ENCODE measurements at regions not wholly inside any gene's neighbourhood (a gene's known extent, or its start where the extent isn't known, plus 50 kb on each side); places are given as distances from the start of the nearest gene placed in this dataset.

- TF ChIP-seq CTCF (IDR thresholded peaks at IDR 0.05; ENCODE audit: unreplicated experiment) = no peak
- DNase-seq (ENCODE audit: low spot score, unreplicated experiment) = no peak
- Mint-ChIP-seq H3K27ac (no peak overlapping the region), H3K27me3 (peaks cover 19% of the 10 kb centered on the region), H3K9me3 (ENCODE audit: low read depth) (no peaks in the 10 kb centered on the region), H3K4me3 (ENCODE audit: low read depth) (no peak overlapping the region), H3K36me3 (ENCODE audit: insufficient read depth) (no peaks in the 10 kb centered on the region), H3K4me1 (ENCODE audit: low read depth) (no peaks in the 10 kb centered on the region)
These were observed 107.5 kb upstream of the SIM2 start for GRCh38 chr21:36591326-36591970.

DNA sequence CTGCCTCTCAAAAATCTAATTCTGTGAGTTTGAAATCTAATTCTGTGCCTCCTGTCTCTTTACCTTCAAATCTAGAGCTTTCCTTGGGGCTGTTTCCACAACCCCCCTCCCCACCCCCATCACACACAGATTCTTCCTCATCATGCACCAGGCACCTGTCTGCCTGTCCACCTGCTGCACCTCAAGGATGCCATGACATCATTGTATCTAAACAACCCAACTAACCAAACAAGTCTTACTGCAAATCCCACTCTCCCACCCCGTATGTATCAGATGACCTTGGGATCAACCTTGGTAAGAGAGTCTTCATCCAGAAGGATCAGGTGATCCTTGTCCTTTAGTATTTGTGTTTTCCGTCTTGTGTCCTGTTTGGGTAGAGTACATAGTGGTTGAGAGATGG is 102.7 kb upstream of the SIM2 start:
- no peaks in the 10 kb centered on the region for H3K4me1 Mint-ChIP-seq (ENCODE audit: low read depth)
- no peak for TF ChIP-seq CTCF (IDR thresholded peaks at IDR 0.05; ENCODE audit: unreplicated experiment)
- H3K27me3 Mint-ChIP-seq = peaks cover 23% of the 10 kb centered on the region
- no peak for DNase-seq (ENCODE audit: low spot score, unreplicated experiment)
- no peak overlapping the region for H3K4me3 Mint-ChIP-seq (ENCODE audit: low read depth)
- no peaks in the 10 kb centered on the region for H3K36me3 Mint-ChIP-seq (ENCODE audit: insufficient read depth)
- peaks cover 4% of the 10 kb centered on the region for H3K9me3 Mint-ChIP-seq (ENCODE audit: low read depth)
- no peak overlapping the region for H3K27ac Mint-ChIP-seq

DNA sequence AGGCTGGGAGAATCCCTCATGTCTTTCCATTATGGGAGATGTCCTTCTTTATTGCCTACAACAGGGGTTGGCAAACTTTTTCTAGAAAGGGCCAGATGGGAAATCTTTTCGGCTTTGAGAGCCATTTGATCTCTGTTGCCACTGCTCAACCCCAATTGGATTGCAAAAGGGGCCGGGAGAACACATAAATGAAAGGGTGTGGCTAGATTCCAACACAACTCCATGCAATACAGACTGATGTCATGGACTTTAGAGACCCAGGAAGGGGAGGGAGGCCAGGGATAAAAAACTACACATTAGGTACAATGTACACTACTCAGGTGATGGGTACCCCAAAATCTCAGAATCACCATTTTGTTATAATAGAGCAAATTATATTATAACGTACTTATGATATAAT is 97.6 kb upstream of the SIM2 start:
- no peak overlapping the region for H3K27ac Mint-ChIP-seq

DNA sequence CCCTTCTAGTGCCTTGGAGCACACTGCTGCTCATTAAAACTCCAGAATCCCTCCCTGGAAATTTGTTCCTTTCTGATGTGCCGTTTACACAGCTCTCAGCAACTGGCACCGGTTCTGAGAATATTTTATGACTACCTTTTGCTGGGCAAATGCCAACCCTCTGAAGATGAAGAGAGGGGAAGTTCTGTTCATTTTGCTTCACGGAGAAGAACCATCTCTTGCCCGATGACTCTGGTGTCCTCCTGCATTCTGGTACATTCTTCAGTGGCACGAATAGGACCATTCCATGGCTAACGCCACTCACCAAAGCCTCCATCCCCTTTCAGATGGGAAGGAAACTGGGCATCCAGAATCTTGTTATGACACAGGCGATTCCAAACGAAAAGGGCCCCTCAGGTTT is 96.2 kb upstream of the SIM2 start:
- no peak for TF ChIP-seq CTCF (IDR thresholded peaks at IDR 0.05; ENCODE audit: unreplicated experiment)
- H3K27ac Mint-ChIP-seq = no peak overlapping the region
- peaks cover 4% of the 10 kb centered on the region for H3K9me3 Mint-ChIP-seq (ENCODE audit: low read depth)
- H3K27me3 Mint-ChIP-seq = peaks cover 16% of the 10 kb centered on the region
- no peak for DNase-seq (ENCODE audit: low spot score, unreplicated experiment)
- H3K4me1 Mint-ChIP-seq (ENCODE audit: low read depth) = no peaks in the 10 kb centered on the region
- H3K36me3 Mint-ChIP-seq (ENCODE audit: insufficient read depth) = no peaks in the 10 kb centered on the region
- H3K4me3 Mint-ChIP-seq (ENCODE audit: low read depth) = no peak overlapping the region

More for the DNA sequence above, 97.6 kb upstream of the SIM2 start:
- TF ChIP-seq CTCF (IDR thresholded peaks at IDR 0.05; ENCODE audit: unreplicated experiment) = no peak
- DNase-seq (ENCODE audit: low spot score, unreplicated experiment) = no peak
- Mint-ChIP-seq H3K4me3 (ENCODE audit: low read depth) (no peak overlapping the region), H3K9me3 (ENCODE audit: low read depth) (peaks cover 4% of the 10 kb centered on the region), H3K4me1 (ENCODE audit: low read depth) (no peaks in the 10 kb centered on the region), H3K36me3 (ENCODE audit: insufficient read depth) (no peaks in the 10 kb centered on the region), H3K27me3 (peaks cover 16% of the 10 kb centered on the region)

- no peak for TF ChIP-seq CTCF (IDR thresholded peaks at IDR 0.05; ENCODE audit: unreplicated experiment)
- peaks cover 4% of the 10 kb centered on the region for H3K9me3 Mint-ChIP-seq (ENCODE audit: low read depth)
- H3K4me3 Mint-ChIP-seq (ENCODE audit: low read depth) = no peak overlapping the region
- no peaks in the 10 kb centered on the region for H3K36me3 Mint-ChIP-seq (ENCODE audit: insufficient read depth)
- no peak for DNase-seq (ENCODE audit: low spot score, unreplicated experiment)
- no peak overlapping the region for H3K27ac Mint-ChIP-seq
- H3K27me3 Mint-ChIP-seq = peaks cover 16% of the 10 kb centered on the region
- no peaks in the 10 kb centered on the region for H3K4me1 Mint-ChIP-seq (ENCODE audit: low read depth)
These were observed 95.7 kb upstream of the SIM2 start for GRCh38 chr21:36603221-36603620.

All from progenitor cell of endocrine pancreas (in vitro differentiated cells).